ENCODE measurements at regions not wholly inside any gene's neighbourhood (a gene's known extent, or its start where the extent isn't known, plus 50 kb on each side); places are given as distances from the start of the nearest gene placed in this dataset.
A peak's percentile ranks its signal among the peaks of the same experiment; 100 is the strongest.
"Not testable (repeated sequence)": the region's sequence is repeated elsewhere in the genome, so short reads cannot be mapped to it uniquely, and the experiment has no call there.

DNA sequence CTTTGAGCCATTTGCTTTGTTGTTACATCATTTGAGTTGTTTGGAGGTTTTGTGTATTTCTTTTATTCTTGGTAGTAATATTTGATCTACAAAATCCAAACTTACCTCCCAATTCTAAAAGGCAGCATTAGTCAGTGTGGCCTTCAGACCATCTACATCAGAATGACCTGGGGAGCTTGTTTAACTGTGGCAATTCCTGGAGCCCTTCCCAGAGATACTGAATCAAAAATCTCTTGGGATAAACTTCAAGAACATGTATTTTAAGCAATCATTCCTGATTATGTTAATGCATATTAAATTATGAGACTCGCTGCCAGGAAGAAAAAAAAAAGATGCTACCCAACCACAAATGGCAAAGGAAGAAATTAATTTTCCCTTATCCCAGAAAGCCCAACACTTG is 268.9 kb upstream of the PDE4D start:
- DNase-seq, result no peak

DNA sequence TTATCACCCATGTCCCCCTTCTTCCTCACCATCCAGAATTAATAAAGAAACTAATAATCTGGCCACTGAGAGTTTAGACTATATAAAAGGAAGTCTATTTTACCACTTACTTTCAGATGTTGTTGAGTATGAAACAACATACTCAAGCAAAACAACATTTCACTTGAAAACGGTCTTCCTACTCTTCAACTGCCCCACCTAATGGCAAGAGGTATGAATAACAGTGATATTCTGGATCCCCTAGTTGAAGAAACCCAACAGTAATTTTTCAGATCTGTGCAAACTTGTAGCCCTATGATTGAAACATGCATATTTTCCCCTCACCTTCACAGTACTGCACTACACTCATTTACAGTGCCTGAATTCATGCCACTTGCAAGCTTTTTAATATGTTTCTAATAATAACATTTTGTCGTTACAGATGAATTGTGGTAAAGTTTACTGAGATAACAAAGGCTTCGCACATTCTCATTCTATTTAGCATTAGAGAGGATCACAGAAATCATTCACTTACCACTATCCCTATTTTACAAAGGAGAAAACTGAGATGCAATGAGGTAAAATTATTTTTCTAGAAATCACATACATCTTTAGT is 267.9 kb upstream of the PDE4D start:
- DNase-seq, result peak; percentile 55 to 67

DNA sequence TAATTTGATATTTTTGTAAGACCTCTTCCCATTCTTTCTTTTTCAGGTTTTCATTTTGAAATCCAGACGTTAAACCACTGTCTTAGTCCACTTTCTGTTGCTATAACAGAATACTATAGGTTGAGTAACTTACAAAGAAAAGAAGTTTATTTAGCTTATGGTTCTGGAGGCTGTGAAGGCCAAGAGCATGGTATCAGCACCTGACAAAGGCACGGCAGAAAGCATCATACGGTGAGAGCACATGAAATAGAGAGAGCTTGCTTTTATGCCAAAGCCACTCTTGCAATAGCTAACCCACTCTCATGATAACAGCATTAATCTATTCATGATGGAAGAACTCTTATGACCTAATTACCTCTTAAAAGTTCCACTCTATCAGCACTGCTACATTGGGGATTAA is 255.6 kb upstream of the PDE4D start:
- no peak for DNase-seq

DNA sequence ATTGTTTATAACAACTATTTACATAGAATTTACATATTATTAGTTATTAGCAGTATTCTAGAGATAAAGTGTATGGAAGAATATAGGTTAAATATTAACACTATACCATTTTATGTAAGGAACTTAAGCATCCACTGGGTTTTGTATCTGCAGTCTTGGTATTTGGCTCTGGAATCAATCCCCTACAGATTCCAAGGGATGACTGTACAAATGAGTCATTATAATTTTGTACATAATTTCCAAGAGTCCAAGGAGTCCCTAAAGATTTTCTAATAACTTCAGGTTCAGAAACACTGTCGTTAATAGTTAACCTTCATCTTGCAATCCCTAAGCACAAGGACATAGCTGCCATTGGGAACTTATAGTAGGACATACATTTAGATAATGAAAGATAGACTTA is 254.8 kb upstream of the PDE4D start:
- DNase-seq, result no peak

- DNase-seq, result no peak
Observed at GRCh38 chr5:60147791-60148190, 254.3 kb upstream of the PDE4D start.

DNA sequence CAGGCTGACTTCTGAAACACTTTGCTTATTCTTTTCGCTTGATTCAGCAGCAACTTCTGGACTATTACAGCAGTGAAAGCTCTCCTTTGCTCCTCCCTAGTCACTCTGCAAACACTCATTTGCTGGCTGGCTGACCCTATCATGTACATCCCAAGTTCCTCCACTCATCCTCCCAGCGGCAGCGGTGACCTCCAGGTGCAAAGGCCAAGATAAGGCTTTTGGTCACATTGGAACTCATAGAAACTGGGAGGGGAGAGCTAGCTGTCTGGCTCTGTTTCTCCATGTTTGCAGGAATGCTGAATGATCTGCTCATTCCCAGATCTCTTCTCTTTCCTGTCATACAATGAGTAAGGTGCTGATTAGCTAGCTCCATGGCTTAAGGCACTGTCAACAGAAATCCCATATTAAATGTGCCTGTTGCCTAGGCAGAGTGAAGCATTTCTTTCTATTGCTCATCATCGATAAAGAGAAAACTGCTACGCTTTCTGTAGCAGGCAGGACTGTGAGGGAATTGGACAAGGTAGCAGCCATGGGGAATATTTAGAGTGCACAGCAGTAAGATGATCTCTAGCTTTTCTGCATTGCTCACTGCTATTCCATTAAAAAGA is 250.5 kb upstream of the PDE4D start:
- DNase-seq, result no peak

DNA sequence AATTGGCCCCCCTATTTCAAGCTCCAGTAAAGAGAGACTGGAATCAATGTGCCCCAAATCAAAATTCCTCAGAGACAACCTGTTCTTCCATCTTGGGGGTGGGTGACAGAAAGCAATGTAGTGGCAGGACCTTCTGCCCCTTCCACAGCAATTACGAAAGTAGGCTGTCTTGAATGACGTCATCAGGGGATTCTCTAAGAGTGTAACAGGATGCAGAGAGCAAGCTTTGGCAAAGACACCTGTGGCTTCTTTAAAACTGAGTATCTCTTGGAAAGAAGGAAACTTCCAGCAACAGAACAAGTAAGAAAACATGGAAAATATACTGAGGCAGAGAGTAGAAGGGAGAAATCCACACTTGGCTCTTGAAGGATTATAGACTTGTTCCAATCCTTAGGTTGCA is 247.6 kb upstream of the PDE4D start:
- no peak for DNase-seq

- DNase-seq, result no peak
Observed at GRCh38 chr5:60136841-60137240, 243.3 kb upstream of the PDE4D start.

DNA sequence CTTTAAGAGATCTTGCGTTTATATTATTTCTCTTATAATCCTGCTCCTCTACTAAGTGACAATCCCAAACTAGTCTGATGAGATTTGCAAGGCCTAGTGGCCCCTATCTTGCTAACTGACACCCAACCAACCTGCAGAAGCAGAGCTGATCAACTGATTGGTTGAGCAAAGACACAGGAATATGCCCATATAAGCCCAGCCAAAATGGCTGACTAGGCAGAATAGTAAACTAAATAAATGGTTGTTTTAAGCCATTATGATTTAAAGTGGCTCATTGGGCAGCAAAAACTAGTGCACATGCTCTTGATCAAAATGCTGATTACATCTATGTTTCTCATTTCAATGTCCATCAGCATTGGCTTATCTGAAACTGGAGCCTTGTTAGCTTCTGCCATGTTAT is 238.0 kb upstream of the PDE4D start:
- DNase-seq, result no peak

DNA sequence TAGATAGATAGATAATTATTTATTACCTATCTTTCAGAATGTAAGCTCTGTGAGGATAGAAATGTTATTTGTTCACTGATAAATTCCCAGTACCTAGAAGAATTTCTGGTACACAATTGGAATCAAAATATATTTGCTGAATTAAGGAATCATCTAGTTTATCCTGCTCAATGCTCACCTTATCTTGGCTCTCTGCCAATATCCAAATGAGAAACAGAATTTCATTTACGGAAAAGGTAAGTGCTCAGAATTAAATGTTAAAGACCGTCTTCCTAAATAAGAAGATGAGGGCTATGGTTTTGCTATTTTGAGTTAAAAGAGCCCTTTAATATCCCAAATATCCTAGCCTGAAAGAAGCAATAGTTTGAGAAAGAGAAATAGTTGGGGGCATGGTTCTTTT is 232.1 kb upstream of the PDE4D start:
- no peak for DNase-seq

DNA sequence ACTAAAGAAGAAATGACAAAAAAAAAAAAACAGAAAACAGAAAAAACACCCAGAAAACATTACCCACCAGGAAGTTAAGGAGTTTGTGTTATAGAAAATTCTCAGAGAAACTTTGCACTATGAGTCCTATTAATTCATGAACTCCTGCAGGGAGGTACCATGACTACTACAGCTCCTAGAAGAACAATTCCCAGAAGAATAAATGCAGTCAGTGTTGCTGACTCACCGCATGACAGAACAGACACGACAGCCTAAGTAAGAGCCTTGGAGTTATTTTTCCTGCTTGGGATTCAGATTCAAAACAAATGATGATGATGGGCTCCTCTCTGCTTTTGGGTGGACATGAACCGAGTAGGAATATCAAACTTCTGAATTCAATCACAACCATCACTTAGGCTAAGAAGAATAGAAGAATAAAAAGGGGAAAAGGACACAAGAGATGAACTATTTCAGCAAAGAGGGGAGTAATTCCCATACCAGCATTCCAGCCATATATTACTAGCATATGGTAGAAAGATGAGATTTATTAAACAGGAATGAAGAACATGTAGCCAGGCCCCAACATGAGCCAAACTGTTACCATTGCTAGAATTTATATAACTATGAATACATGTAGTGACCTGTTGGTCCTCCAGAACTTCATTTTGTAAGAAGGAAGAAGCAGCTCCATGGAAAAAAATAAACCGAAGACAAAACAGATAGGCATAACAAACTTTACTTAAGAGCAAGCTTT is 209.6 kb upstream of the PDE4D start:
- no peak for DNase-seq

- DNase-seq, result no peak
Observed at GRCh38 chr5:60101573-60101972, 208.0 kb upstream of the PDE4D start.

- no peak for DNase-seq
Observed at GRCh38 chr5:60092671-60093422, 199.3 kb upstream of the PDE4D start.

DNA sequence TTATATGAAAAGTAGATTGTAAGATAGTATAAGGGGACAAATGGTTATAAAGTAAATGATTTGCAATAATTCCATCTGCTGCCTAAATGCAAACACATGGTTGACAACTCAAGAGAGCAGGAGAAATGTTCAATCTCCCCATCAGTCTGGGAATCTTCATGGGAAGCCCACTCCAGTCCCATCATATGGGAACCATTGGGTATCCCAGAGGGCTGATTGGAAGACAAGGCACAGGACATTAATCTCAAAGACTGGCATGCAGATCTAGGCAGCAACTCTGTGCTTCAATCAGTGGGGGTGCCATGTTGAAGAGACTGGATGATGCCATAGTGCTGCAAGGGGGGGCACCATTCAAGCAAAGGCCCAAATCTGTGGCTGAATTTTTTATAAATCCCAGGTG is 193.1 kb upstream of the PDE4D start:
- no peak for DNase-seq

DNA sequence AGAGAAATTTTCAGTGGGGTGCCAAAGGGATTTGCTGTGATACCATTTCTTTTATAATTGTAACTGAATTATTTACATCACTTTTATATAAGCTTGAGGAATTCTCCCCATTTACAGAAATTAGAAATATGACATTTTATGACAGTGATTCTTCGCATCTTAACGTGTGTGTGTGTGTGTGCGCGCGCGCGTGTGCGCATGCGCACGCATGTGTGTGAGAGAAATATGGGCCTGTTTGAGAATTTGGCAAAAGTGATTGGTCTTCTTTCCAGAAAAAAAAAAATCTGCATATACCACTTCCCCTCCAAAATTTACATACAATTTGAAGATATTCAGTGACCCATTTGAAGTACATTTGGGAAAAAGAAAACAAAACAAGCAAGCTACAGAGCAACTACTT is 190.7 kb upstream of the PDE4D start:
- DNase-seq, result no peak

DNA sequence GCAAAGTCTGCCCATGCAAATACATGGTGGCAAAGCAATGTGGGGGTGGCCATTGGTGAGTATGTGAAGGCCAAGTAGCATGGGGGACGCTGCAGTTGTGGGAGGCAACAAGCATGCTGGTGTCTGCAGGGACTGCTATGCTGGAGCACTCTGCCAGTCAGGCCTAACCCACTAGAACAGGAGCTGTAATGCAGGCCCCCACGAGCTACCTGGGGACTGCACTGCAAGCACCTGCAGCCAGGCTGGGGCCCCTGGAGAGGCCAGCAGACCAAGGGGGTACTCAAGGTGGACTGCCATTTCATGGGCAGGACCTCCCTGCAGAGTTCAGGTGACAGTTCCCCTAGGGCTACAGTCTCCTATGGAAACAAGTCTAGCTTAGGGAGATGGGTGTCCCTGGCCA is 183.8 kb upstream of the PDE4D start:
- no peak for DNase-seq

- DNase-seq, result no peak
Observed at GRCh38 chr5:60076746-60077145, 183.2 kb upstream of the PDE4D start.

GRCh38 chr5:60066502-60066901 is 173.0 kb upstream of the PDE4D start:
- no peak for DNase-seq

- no peak for DNase-seq
Observed at GRCh38 chr5:60060389-60060788, 166.9 kb upstream of the PDE4D start.

DNA sequence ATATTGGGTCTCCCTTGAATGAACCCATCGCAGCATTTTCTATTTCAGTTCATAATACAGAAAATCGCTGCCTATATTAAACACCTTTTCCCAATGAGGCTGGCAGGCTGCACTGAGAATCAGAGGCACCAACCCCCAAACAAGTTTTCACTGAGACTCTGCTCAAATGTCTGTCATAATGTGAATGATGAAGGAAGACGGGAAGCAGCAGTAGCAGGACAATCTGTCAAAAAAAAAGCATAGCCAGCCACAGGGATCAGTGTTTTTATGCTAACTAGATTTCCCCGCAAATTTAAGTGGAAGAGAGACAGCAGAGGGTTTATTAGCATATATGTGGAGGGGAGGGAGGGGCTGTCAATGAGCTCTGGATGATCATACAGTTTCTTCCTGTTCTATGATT is 162.7 kb upstream of the PDE4D start:
- no peak for DNase-seq

DNA sequence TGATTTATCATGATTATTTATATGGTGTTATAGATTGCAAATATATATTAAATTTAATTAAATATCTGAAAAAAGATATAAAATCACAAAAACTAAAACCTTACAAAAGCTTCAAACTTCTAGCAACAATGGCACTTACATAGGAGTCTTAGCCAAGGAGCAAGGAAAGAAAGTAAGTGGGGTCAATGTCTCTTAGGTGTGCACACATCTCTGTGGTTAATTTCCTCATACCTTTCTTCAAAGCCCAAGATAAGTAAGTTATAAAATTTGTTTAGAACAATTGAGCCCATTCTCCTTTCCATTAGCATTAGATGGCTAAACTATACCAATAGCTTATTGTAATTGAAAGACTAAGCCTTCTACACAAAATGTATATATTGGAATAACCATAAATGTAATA is 161.6 kb upstream of the PDE4D start:
- no peak for DNase-seq

GRCh38 chr5:60041996-60042664 is 148.6 kb upstream of the PDE4D start:
- DNase-seq, result not testable (repeated sequence)

DNA sequence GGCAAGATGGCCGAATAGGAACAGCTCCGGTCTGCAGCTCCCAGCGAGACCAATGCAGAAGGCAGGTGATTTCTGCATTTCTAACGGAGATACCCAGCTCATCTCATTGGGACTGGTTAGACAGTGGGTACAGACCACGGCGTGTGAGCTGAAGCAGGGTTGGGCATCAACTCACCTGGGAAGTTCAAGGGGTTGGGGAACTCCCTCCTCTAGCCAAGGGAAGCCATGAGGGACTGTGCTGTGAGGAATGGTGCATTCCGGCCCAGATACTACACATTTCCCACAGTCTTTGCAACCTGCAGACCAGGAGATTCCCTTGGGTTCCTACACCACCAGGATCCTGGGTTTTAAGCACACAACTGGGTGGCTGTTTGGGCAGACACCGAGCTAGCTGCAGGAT is 148.0 kb upstream of the PDE4D start:
- not testable (repeated sequence) for DNase-seq

Measured in Kasumi-1 (cell line).